ENCODE measurements at regions not wholly inside any gene's neighbourhood (a gene's known extent, or its start where the extent isn't known, plus 50 kb on each side); places are given as distances from the start of the nearest gene placed in this dataset.
A peak's percentile ranks its signal among the peaks of the same experiment; 100 is the strongest.

DNA sequence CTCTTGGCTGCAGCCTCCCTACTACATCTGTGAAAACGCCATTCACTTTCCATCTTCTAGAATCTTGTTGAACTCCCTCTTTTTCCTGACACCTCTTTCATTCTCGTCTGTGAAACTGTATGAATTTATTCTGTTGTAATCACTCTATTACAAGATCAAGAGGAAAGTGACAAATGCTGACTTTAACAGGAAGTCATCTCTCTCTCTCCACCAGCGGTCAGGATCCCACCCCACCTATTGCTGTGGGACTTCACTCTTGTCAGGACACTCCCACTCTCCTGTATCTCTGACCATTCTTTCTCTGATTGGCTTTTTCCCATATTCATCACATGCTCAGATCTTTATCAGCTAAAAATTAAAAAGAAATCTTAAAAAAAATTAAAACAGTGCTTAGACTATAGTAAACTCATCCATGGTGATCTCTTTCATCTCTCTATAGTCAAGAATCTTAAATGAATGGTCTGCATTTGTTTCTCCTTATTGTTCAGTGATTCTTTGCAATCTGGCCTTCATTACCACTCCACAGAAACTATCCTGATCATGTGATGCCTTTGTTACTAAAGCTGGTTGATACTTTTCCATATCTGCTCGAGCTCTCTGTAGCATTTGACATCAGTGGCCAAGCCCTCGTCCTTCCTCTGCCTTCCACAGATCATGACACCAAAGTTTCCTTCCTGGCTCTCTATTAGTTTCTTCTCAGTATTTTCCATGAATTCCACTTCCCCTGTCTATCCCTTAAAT lies 113.6 kb downstream of the UCHL5 start:
- DNase-seq (ENCODE audit: low read depth, low spot score) (no peak), FAIRE-seq (no peak)
- Histone ChIP-seq H3K4me3 (replicated peaks in 1 of 3; ENCODE audit: insufficient read depth in 1 of 3, low read depth in 1 of 3, low read length in 3 of 3) (no peak overlapping the region), H3K4me2 (ENCODE audit: insufficient read depth, low read length) (no peak overlapping the region), H3K9ac (replicated peaks; ENCODE audit: extremely low read depth, insufficient read depth, low read length) (no peak overlapping the region), H3K79me2 (ENCODE audit: control insufficient read depth, insufficient read depth, low read length) (no peaks in the 10 kb centered on the region), H3K9me1 (replicated peaks; ENCODE audit: control insufficient read depth, extremely low read depth, insufficient read depth, low read length) (no peaks in the 10 kb centered on the region), H2AFZ (ENCODE audit: low read depth, low read length) (peak overlapping the region; percentile 29), H3K4me1 (ENCODE audit: control insufficient read depth, extremely low read depth, insufficient read depth, low read length) (no peaks in the 10 kb centered on the region), H3K27me3 (ENCODE audit: control insufficient read depth in 2 of 2, insufficient read depth in 2 of 2, low read length in 2 of 2) (no peaks in the 10 kb centered on the region), H3K9me3 (replicated peaks; ENCODE audit: control insufficient read depth, insufficient read depth, low read length) (no peaks in the 10 kb centered on the region), H3K27ac (ENCODE audit: insufficient read depth, low read depth, low read length) (no peak overlapping the region), H4K20me1 (replicated peaks; ENCODE audit: control insufficient read depth, extremely low read depth, insufficient read depth, low read length) (no peaks in the 10 kb centered on the region), H3K36me3 (ENCODE audit: control insufficient read depth in 2 of 2, extremely low read depth in 1 of 2, insufficient read depth in 2 of 2, low read length in 2 of 2) (no peaks in the 10 kb centered on the region)
- dilution Hi-C loops (cut with MboI; ENCODE audit: extremely low pct_ligation_motif_present, low sequenced_read_pairs) (no loop called here), intact Hi-C loops (cut with micrococcal nuclease) (no loop called here)
- peak; percentile 26 for TF ChIP-seq GATA2 (IDR thresholded peaks at IDR 0.05; ENCODE audit: insufficient read depth, insufficient read length, low read depth, low read length)
- TF ChIP-seq, protein P1, sequence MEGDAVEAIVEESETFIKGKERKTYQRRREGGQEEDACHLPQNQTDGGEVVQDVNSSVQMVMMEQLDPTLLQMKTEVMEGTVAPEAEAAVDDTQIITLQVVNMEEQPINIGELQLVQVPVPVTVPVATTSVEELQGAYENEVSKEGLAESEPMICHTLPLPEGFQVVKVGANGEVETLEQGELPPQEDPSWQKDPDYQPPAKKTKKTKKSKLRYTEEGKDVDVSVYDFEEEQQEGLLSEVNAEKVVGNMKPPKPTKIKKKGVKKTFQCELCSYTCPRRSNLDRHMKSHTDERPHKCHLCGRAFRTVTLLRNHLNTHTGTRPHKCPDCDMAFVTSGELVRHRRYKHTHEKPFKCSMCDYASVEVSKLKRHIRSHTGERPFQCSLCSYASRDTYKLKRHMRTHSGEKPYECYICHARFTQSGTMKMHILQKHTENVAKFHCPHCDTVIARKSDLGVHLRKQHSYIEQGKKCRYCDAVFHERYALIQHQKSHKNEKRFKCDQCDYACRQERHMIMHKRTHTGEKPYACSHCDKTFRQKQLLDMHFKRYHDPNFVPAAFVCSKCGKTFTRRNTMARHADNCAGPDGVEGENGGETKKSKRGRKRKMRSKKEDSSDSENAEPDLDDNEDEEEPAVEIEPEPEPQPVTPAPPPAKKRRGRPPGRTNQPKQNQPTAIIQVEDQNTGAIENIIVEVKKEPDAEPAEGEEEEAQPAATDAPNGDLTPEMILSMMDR (IDR thresholded peaks at IDR 0.05; ENCODE audit: extremely low read depth in 1 of 2, insufficient read depth in 1 of 2, low read depth in 1 of 2, low read length in 2 of 2): no peak
- CTCF ChIA-PET: no interaction called here
- POLR2A ChIA-PET: no interaction called here
- no TSS peak for BruUV-seq (replicated peaks)

DNA sequence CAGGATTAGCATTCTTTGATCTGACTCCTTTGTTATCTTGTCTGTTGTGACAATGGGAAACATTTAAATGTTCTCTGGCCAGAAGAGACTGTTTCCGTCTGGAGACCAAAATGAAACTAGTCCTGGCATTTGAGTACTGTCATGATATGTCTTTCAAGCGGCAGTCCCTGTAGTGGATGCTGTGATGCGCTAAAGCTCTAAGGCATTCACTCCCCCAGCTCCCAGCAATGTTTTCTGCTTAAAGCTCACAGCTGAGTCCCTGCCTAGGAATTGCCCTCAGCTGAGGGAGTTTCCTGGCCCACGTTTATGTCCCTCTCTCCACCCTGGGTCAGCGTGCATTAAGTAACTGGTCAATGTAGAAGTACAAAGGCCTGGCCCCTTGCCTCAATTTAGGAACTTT lies 109.4 kb downstream of the UCHL5 start:
- no peak overlapping the region for H2AFZ ChIP-seq (ENCODE audit: low read depth, low read length)
- no peaks in the 10 kb centered on the region for H3K79me2 ChIP-seq (ENCODE audit: control insufficient read depth, insufficient read depth, low read length)
- H3K4me3 ChIP-seq (replicated peaks in 1 of 3; ENCODE audit: insufficient read depth in 1 of 3, low read depth in 1 of 3, low read length in 3 of 3): no peak overlapping the region
- no peaks in the 10 kb centered on the region for H3K9me1 ChIP-seq (replicated peaks; ENCODE audit: control insufficient read depth, extremely low read depth, insufficient read depth, low read length)
- H3K36me3 ChIP-seq (ENCODE audit: control insufficient read depth in 2 of 2, extremely low read depth in 1 of 2, insufficient read depth in 2 of 2, low read length in 2 of 2): no peaks in the 10 kb centered on the region
- H3K4me1 ChIP-seq (ENCODE audit: control insufficient read depth, extremely low read depth, insufficient read depth, low read length): peaks cover 22% of the 10 kb centered on the region
- FAIRE-seq: no peak
- no peak overlapping the region for H3K27ac ChIP-seq (ENCODE audit: insufficient read depth, low read depth, low read length)
- no peak for DNase-seq (ENCODE audit: low read depth, low spot score)
- no peak overlapping the region for H3K9ac ChIP-seq (replicated peaks; ENCODE audit: extremely low read depth, insufficient read depth, low read length)
- intact Hi-C loops (cut with micrococcal nuclease) (loop anchor here (10.0 kb wide), 1 partner anchor 175 kb away; the partner anchor contains the start of gene CDC73), dilution Hi-C loops (cut with MboI; ENCODE audit: extremely low pct_ligation_motif_present, low sequenced_read_pairs) (no loop called here)
- H3K27me3 ChIP-seq (ENCODE audit: control insufficient read depth in 2 of 2, insufficient read depth in 2 of 2, low read length in 2 of 2): no peaks in the 10 kb centered on the region
- H3K9me3 ChIP-seq (replicated peaks; ENCODE audit: control insufficient read depth, insufficient read depth, low read length): no peaks in the 10 kb centered on the region
- no TSS peak for BruUV-seq (replicated peaks)
- POLR2A ChIA-PET: no interaction called here
- TF ChIP-seq, protein P2, sequence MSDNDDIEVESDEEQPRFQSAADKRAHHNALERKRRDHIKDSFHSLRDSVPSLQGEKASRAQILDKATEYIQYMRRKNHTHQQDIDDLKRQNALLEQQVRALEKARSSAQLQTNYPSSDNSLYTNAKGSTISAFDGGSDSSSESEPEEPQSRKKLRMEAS (IDR thresholded peaks at IDR 0.05; ENCODE audit: insufficient read depth, insufficient read length): no peak
- TF ChIP-seq JUN (IDR thresholded peaks at IDR 0.05; ENCODE audit: borderline replicate concordance, insufficient read depth, insufficient read length, low read depth): no peak
- no peak for TF ChIP-seq MYC (IDR thresholded peaks at IDR 0.05; ENCODE audit: low read depth, low read length)
- no peak for TF ChIP-seq EZH2 (IDR thresholded peaks at IDR 0.05; ENCODE audit: borderline replicate concordance, low read depth, low read length, severe bottlenecking)
- no peak for TF ChIP-seq GATA2 (IDR thresholded peaks at IDR 0.05; ENCODE audit: insufficient read depth, insufficient read length, low read depth, low read length)
- TF ChIP-seq POLR2A (IDR thresholded peaks at IDR 0.05; ENCODE audit: low read depth, low read length): no peak
- no peak for TF ChIP-seq POLR2AphosphoS5 (IDR thresholded peaks at IDR 0.05; ENCODE audit: insufficient read depth, low read depth, low read length)
- TF ChIP-seq, protein P1 (IDR thresholded peaks at IDR 0.05; ENCODE audit: extremely low read depth in 1 of 2, insufficient read depth in 1 of 2, low read depth in 1 of 2, low read length in 2 of 2): no peak
- CTCF ChIA-PET: interaction anchor here (0.9 to 2.9 kb wide), 2 partner anchors 70 to 143 kb away, joined by 3 to 15 read pairs; no protein-coding TSS in a partner anchor
- H3K4me2 ChIP-seq (ENCODE audit: insufficient read depth, low read length): no peak overlapping the region
- H4K20me1 ChIP-seq (replicated peaks; ENCODE audit: control insufficient read depth, extremely low read depth, insufficient read depth, low read length): no peaks in the 10 kb centered on the region

Data from endothelial cell of umbilical vein (primary cell).